H9 (cell line): ENCODE measurements at regions not wholly inside any gene's neighbourhood (a gene's known extent, or its start where the extent isn't known, plus 50 kb on each side); places are given as distances from the start of the nearest gene placed in this dataset.
A peak's percentile ranks its signal among the peaks of the same experiment; 100 is the strongest.
"Not testable (repeated sequence)": the region's sequence is repeated elsewhere in the genome, so short reads cannot be mapped to it uniquely, and the experiment has no call there.

ENCODE experiments used
- DNase-seq: peaks from one replicate; pipeline ENCODE4 v3.0.0-alpha.2; 2017
- H2AFZ ChIP-seq: one replicate; pipeline ENCODE4 v1.6.1; 2013; ENCODE audit warnings: mild to moderate bottlenecking, low read length, control low read depth, moderate library complexity
- H2AK5ac ChIP-seq: 2 replicates; pipeline ENCODE4 v1.6.1; 2013; ENCODE audit warnings: low read length, control low read depth, mixed read lengths; ENCODE audit not compliant: insufficient read length
- H2BK120ac ChIP-seq: one replicate; pipeline ENCODE4 v1.6.1; 2013; ENCODE audit warnings: low read depth, mild to moderate bottlenecking, low read length, control low read depth, inconsistent platforms; ENCODE audit not compliant: poor library complexity, severe bottlenecking
- H2BK12ac ChIP-seq: 2 replicates; pipeline ENCODE4 v1.6.1; 2013; ENCODE audit warnings: low read length, control low read depth, mixed read lengths, low read depth; ENCODE audit not compliant: insufficient read length
- H2BK15ac ChIP-seq: 2 replicates; pipeline ENCODE4 v1.6.1; 2013; ENCODE audit warnings: low read depth, low read length, control low read depth
- H2BK20ac ChIP-seq: one replicate; pipeline ENCODE4 v1.6.1; 2013; ENCODE audit warnings: low read depth, mild to moderate bottlenecking, low read length, control low read depth, inconsistent platforms; ENCODE audit not compliant: poor library complexity, severe bottlenecking
- H2BK5ac ChIP-seq: 2 replicates; pipeline ENCODE4 v1.6.1; 2013; ENCODE audit warnings: low read length, control low read depth, mixed read lengths; ENCODE audit not compliant: insufficient read length
- H3K14ac ChIP-seq: 2 replicates; pipeline ENCODE4 v1.6.1; 2013; ENCODE audit warnings: low read length, control low read depth; ENCODE audit not compliant: insufficient read depth
- H3K18ac ChIP-seq: 2 replicates; pipeline ENCODE4 v1.6.1; 2013; ENCODE audit warnings: low read depth, mild to moderate bottlenecking, mixed read lengths, low read length, control low read depth; ENCODE audit not compliant: insufficient read length
- H3K23ac ChIP-seq: 2 replicates; pipeline ENCODE4 v1.6.1; 2013; ENCODE audit warnings: low read length, control low read depth, mixed read lengths, low read depth; ENCODE audit not compliant: insufficient read length
- H3K23me2 ChIP-seq: 2 replicates; pipeline ENCODE4 v1.6.1; 2013; ENCODE audit warnings: low read depth, mild to moderate bottlenecking, mixed read lengths, low read length, control low read depth; ENCODE audit not compliant: insufficient read length, poor library complexity, severe bottlenecking
- H3K27ac ChIP-seq: 2 replicates; pipeline ENCODE4 v1.5.1; 2013; ENCODE audit warnings: low read length, control low read depth, mixed read lengths, low read depth; ENCODE audit not compliant: insufficient read length
- H3K27me3 ChIP-seq: 2 replicates; pipeline ENCODE4 v1.6.1; 2013; ENCODE audit warnings: low read length, control low read depth, inconsistent platforms; ENCODE audit not compliant: insufficient read depth
- H3K4ac ChIP-seq: 2 replicates; pipeline ENCODE4 v1.6.1; 2013; ENCODE audit warnings: low read depth, mild to moderate bottlenecking, control low read depth, inconsistent platforms, low read length, moderate library complexity
- H3K4me1 ChIP-seq: 2 replicates; pipeline ENCODE4 v1.6.1; 2013; ENCODE audit warnings: low read length, control low read depth, inconsistent platforms; ENCODE audit not compliant: insufficient read depth
- H3K4me2 ChIP-seq: 2 replicates; pipeline ENCODE4 v1.6.1; 2013; ENCODE audit warnings: low read length, control low read depth, mixed read lengths; ENCODE audit not compliant: insufficient read length, insufficient read depth
- H3K56ac ChIP-seq: 2 replicates; pipeline ENCODE4 v1.6.1; 2013; ENCODE audit warnings: low read depth, mild to moderate bottlenecking, mixed read lengths, low read length, control low read depth; ENCODE audit not compliant: insufficient read length
- H3K79me1 ChIP-seq: 2 replicates; pipeline ENCODE4 v1.6.1; 2013; ENCODE audit warnings: low read depth, mild to moderate bottlenecking, moderate library complexity, low read length, control low read depth, inconsistent platforms; ENCODE audit not compliant: insufficient read depth, poor library complexity, severe bottlenecking
- H3K79me2 ChIP-seq: 2 replicates; pipeline ENCODE4 v1.6.1; 2013; ENCODE audit warnings: low read length, control low read depth, inconsistent platforms; ENCODE audit not compliant: insufficient read depth
- H3K9ac ChIP-seq: 2 replicates; pipeline ENCODE4 v1.6.1; 2013; ENCODE audit warnings: low read length, control low read depth, mixed read lengths; ENCODE audit not compliant: insufficient read length; ENCODE audit errors: extremely low read depth
- H3K9me3 ChIP-seq: one replicate; pipeline ENCODE4 v1.6.1; 2013; ENCODE audit warnings: low read depth, low read length, inconsistent platforms; ENCODE audit not compliant: control insufficient read depth
- H3T11ph ChIP-seq: one replicate; pipeline ENCODE4 v1.6.1; 2013; ENCODE audit warnings: mild to moderate bottlenecking, low read length, control low read depth, inconsistent platforms
- H4K20me1 ChIP-seq: one replicate; pipeline ENCODE4 v1.6.1; 2013; ENCODE audit not compliant: control insufficient read depth, insufficient read length, insufficient read depth
- H4K5ac ChIP-seq: 2 replicates; pipeline ENCODE4 v1.6.1; 2013; ENCODE audit warnings: low read depth, mild to moderate bottlenecking, mixed read lengths, low read length, control low read depth; ENCODE audit not compliant: insufficient read length
- H4K8ac ChIP-seq: replicated peaks from 2 replicates; pipeline ENCODE4 v1.6.1; 2013; ENCODE audit warnings: low read length, control low read depth, mixed read lengths, low read depth; ENCODE audit not compliant: insufficient read length
- H4K91ac ChIP-seq: 2 replicates; pipeline ENCODE4 v1.6.1; 2013; ENCODE audit warnings: low read depth, mild to moderate bottlenecking, moderate library complexity, mixed read lengths, low read length, control low read depth; ENCODE audit not compliant: insufficient read length
- H3K27ac Mint-ChIP-seq, 3 experiments: 2 replicates in 2 of 3; 3 replicates in 1 of 3; pipeline ENCODE4 v1.8.0; 2020 to 2021; ENCODE audit warnings: mixed read lengths in 3 of 3, mild to moderate bottlenecking in 1 of 3, moderate library complexity in 1 of 3
- H3K27me3 Mint-ChIP-seq: 2 replicates; pipeline ENCODE4 v1.8.0; 2021; ENCODE audit warnings: low read depth, mild to moderate bottlenecking, moderate library complexity, mixed read lengths
- H3K36me3 Mint-ChIP-seq, 3 experiments: 2 replicates in 2 of 3; 3 replicates in 1 of 3; pipeline ENCODE4 v1.8.0; 2020 to 2021; ENCODE audit warnings: low read depth in 3 of 3, mixed read lengths in 3 of 3; ENCODE audit not compliant: insufficient read depth in 1 of 3
- H3K4me1 Mint-ChIP-seq, 2 experiments: 2 replicates each; pipeline ENCODE4 v1.8.0; 2020; ENCODE audit warnings: mixed read lengths in 2 of 2
- H3K4me3 Mint-ChIP-seq, 2 experiments: 2 replicates in 1 of 2; 3 replicates in 1 of 2; pipeline ENCODE4 v1.8.0; 2020 to 2021; ENCODE audit warnings: mild to moderate bottlenecking in 2 of 2, mixed read lengths in 2 of 2, moderate library complexity in 1 of 2
- H3K9me3 Mint-ChIP-seq, 2 experiments: 2 replicates in 1 of 2; 3 replicates in 1 of 2; pipeline ENCODE4 v1.8.0; 2020; ENCODE audit warnings: mild to moderate bottlenecking in 2 of 2, mixed read lengths in 2 of 2, moderate library complexity in 1 of 2
- WGBS: extraction: QIAGEN DNeasy Blood & Tissue Kit; methylation state at CpG from one replicate; pipeline ENCODE4 v1.1.7; 2013; ENCODE audit warnings: missing lambda C conversion rate, low lambda C conversion rate, mixed read lengths; ENCODE audit not compliant: insufficient read length; ENCODE audit errors: extremely low coverage; 5-methylcytosine and 5-hydroxymethylcytosine counted together
- TF ChIP-seq, protein P1 (sequence below): fragments of 200-600 bp; sonication (generic); conservative IDR thresholded peaks from 3 replicates; pipeline ENCODE4 v1.8.0; 2021; ENCODE audit warnings: antibody characterized with exemption, mild to moderate bottlenecking

DNA sequence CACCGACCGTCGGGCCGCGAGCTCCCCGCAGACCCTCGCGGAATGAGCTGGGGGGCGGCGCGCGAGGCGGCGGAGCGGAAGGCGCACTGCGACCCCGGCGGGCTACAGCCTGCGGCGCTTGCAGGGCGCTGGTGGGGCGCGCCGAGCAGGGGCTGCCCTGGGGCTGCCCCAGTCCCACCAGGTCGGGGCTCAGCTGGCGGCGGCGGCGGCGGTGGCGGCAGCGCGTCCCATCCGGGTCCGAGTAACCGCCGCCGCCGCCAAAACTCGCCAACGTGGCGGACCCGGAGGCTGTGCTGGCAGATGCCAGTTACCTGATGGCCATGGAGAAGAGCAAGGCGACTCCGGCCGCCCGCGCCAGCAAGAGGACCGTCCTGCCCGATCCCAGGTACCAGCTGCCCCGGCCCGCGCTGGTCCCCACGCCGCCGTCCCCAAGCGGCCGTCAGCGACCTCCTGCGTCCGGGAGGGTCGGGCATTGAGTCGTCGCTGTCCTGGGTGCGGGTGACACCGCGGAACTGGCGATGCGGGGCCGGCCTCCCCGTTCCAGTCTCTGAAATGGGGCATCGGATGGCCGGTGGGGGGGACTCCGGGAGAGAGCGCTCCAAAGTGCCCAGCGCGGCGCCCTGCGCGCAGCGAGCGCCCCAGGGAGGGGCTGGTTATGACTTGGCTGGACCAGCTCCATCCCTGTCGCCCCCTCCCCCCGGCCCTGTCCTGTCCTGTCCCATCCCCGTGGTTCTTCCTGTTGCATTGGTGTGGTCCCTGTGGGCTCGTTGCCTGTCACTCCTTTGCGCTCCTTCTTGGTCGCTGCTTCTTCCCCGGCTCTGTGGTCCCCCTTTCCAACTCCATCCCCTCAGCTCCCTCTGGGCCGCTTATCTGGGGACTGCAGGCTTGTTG lies 63.5 kb downstream of the CRYBB2 start:
- H2AFZ ChIP-seq: no peak overlapping the region
- no peak overlapping the region for H3T11ph ChIP-seq
- H3K23ac ChIP-seq: no peak overlapping the region
- no peak overlapping the region for H2BK120ac ChIP-seq
- peaks cover 12% of the 10 kb centered on the region for H3K23me2 ChIP-seq
- TF ChIP-seq, protein P1, sequence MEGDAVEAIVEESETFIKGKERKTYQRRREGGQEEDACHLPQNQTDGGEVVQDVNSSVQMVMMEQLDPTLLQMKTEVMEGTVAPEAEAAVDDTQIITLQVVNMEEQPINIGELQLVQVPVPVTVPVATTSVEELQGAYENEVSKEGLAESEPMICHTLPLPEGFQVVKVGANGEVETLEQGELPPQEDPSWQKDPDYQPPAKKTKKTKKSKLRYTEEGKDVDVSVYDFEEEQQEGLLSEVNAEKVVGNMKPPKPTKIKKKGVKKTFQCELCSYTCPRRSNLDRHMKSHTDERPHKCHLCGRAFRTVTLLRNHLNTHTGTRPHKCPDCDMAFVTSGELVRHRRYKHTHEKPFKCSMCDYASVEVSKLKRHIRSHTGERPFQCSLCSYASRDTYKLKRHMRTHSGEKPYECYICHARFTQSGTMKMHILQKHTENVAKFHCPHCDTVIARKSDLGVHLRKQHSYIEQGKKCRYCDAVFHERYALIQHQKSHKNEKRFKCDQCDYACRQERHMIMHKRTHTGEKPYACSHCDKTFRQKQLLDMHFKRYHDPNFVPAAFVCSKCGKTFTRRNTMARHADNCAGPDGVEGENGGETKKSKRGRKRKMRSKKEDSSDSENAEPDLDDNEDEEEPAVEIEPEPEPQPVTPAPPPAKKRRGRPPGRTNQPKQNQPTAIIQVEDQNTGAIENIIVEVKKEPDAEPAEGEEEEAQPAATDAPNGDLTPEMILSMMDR: peak; percentile 20; the same call in 1 of the 3 replicates
- no peak overlapping the region for H3K4ac ChIP-seq
- no peak overlapping the region for H2AK5ac ChIP-seq
- Mint-ChIP-seq H3K36me3 (no peaks in the 10 kb centered on the region), H3K27ac (no peak overlapping the region), H3K9me3 (peaks cover 2 to 8% of the 10 kb centered on the region in 2 experiments; a peak in 4 of 5 replicates), H3K27me3 (peaks cover 74% of the 10 kb centered on the region), H3K4me1 (peaks cover 15 to 22% of the 10 kb centered on the region in 2 experiments), H3K4me3 (peak overlapping the region; percentile 87 to 99)
- H4K5ac ChIP-seq: no peak overlapping the region
- H3K18ac ChIP-seq: no peak overlapping the region
- H3K14ac ChIP-seq: no peak overlapping the region
- no peaks in the 10 kb centered on the region for H4K20me1 ChIP-seq
- H3K56ac ChIP-seq: no peak overlapping the region
- no peak overlapping the region for H4K91ac ChIP-seq
- no peak overlapping the region for H2BK5ac ChIP-seq
- H2BK12ac ChIP-seq: no peak overlapping the region
- H3K27me3 ChIP-seq: peaks cover 12% of the 10 kb centered on the region; the same call in 1 of the 2 replicates
- peak overlapping the region; percentile 75 for H3K4me2 ChIP-seq
- H3K27ac ChIP-seq: no peak overlapping the region
- no peaks in the 10 kb centered on the region for H3K4me1 ChIP-seq
- no peak overlapping the region for H4K8ac ChIP-seq
- peak; percentile 78 for DNase-seq
- no peak overlapping the region for H3K9ac ChIP-seq
- no peaks in the 10 kb centered on the region for H3K79me2 ChIP-seq
- WGBS: no CpG with 5 or more reads among the region's 91 CpGs
- no peak overlapping the region for H2BK20ac ChIP-seq
- no peaks in the 10 kb centered on the region for H3K79me1 ChIP-seq
- H3K9me3 ChIP-seq: no peaks in the 10 kb centered on the region
- H2BK15ac ChIP-seq: no peak overlapping the region

DNA sequence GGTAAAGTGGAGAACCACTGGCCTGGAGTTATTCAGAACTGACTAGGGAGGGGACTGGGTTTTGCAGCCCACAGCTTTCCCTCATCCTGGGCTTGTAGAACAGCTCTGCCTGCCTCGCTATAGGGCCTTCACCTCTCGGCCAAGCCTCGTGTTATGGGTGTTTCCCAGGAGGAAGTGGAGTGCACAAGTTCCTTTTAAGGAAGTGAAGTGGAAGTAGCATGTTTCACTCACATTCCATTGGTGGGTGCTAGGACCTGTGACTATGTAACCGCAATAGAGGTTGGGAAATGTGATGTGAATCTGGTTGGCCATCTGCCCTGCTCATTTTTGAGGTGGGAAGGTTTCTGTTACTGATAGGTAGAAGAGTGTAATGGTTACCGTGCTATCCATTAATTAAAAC lies 69.0 kb downstream of the CRYBB2 start:
- not testable (repeated sequence) for H3K4me3 Mint-ChIP-seq, H3K79me2 ChIP-seq, H3K4me1 Mint-ChIP-seq, H3K79me1 ChIP-seq, H2BK5ac ChIP-seq, H3T11ph ChIP-seq, H3K9me3 Mint-ChIP-seq, H3K4me2 ChIP-seq, DNase-seq, H2AK5ac ChIP-seq, H3K23me2 ChIP-seq, H4K8ac ChIP-seq, H2BK120ac ChIP-seq, H3K18ac ChIP-seq, H4K5ac ChIP-seq, H4K91ac ChIP-seq, H3K4me1 ChIP-seq, H3K27me3 ChIP-seq, H3K56ac ChIP-seq, H2BK20ac ChIP-seq, H3K4ac ChIP-seq, H3K9ac ChIP-seq, H3K27ac ChIP-seq, H2BK12ac ChIP-seq, H3K27ac Mint-ChIP-seq, H3K9me3 ChIP-seq, H3K14ac ChIP-seq, H3K23ac ChIP-seq, H2AFZ ChIP-seq, H4K20me1 ChIP-seq, H3K36me3 Mint-ChIP-seq, H2BK15ac ChIP-seq
- no CpG with 5 or more reads among the region's 5 CpGs for WGBS
- H3K27me3 Mint-ChIP-seq: peaks cover 30% of the 10 kb centered on the region
